ENCODE measurements at regions not wholly inside any gene's neighbourhood (a gene's known extent, or its start where the extent isn't known, plus 50 kb on each side); places are given as distances from the start of the nearest gene placed in this dataset.
A peak's percentile ranks its signal among the peaks of the same experiment; 100 is the strongest.

- no peak for DNase-seq
These were observed 282.7 kb upstream of the PLET1 start for GRCh38 chr11:112543390-112543789.

- DNase-seq, result no peak
These were observed 288.0 kb upstream of the PLET1 start for GRCh38 chr11:112548641-112549040.

GRCh38 chr11:112553205-112553731, 292.6 kb upstream of the PLET1 start:
- no peak for DNase-seq

GRCh38 chr11:112554586-112554985, 293.9 kb upstream of the PLET1 start:
- no peak for DNase-seq

GRCh38 chr11:112555491-112556364, 295.1 kb upstream of the PLET1 start:
- peak; percentile 59 for DNase-seq

- DNase-seq, result no peak
These were observed 298.0 kb upstream of the PLET1 start for GRCh38 chr11:112558691-112559090.

GRCh38 chr11:112563808-112564207, 303.1 kb upstream of the PLET1 start:
- no peak for DNase-seq

GRCh38 chr11:112564228-112564955, 303.7 kb upstream of the PLET1 start:
- no peak for DNase-seq

- DNase-seq, result no peak
These were observed 304.9 kb upstream of the PLET1 start for GRCh38 chr11:112565551-112565950.

GRCh38 chr11:112566124-112566523, 305.5 kb upstream of the PLET1 start:
- no peak for DNase-seq

- DNase-seq, result no peak
These were observed 309.7 kb upstream of the PLET1 start for GRCh38 chr11:112570333-112570732.

GRCh38 chr11:112579282-112579681, 318.6 kb upstream of the PLET1 start:
- DNase-seq, result no peak

GRCh38 chr11:112580864-112581263, 320.2 kb upstream of the PLET1 start:
- DNase-seq, result no peak

GRCh38 chr11:112581747-112582146, 321.1 kb upstream of the PLET1 start:
- DNase-seq, result no peak

- no peak for DNase-seq
These were observed 321.7 kb upstream of the PLET1 start for GRCh38 chr11:112582366-112582765.

- DNase-seq, result no peak
These were observed 322.7 kb upstream of the PLET1 start for GRCh38 chr11:112583261-112583893.

GRCh38 chr11:112584672-112585071, 324.0 kb upstream of the PLET1 start:
- no peak for DNase-seq

GRCh38 chr11:112587664-112588063, 327.0 kb upstream of the PLET1 start:
- DNase-seq, result no peak

- peak; percentile 8 for DNase-seq
These were observed 327.6 kb upstream of the PLET1 start for GRCh38 chr11:112588252-112588694.

- DNase-seq, result no peak
These were observed 328.5 kb upstream of the PLET1 start for GRCh38 chr11:112589155-112589554.

GRCh38 chr11:112590764-112591163, 330.1 kb upstream of the PLET1 start:
- DNase-seq, result no peak

- DNase-seq, result no peak
These were observed 332.8 kb upstream of the PLET1 start for GRCh38 chr11:112593440-112593839.

- no peak for DNase-seq
These were observed 335.7 kb upstream of the PLET1 start for GRCh38 chr11:112596324-112596723.

Data from activated effector memory CD4-positive, alpha-beta T cell treated with Interleukin-2 at 50 U/mL for 16 hours (primary cell).